ENCODE measurements at regions not wholly inside any gene's neighbourhood (a gene's known extent, or its start where the extent isn't known, plus 50 kb on each side); places are given as distances from the start of the nearest gene placed in this dataset.

GRCh38 chr12:96143827-96144565 lies 50.2 kb upstream of the ELK3 start:
- H3K4me3 ChIP-seq (ENCODE audit: low read depth, low read length): no peak overlapping the region
- TF ChIP-seq CTCF (IDR thresholded peaks at IDR 0.05; ENCODE audit: borderline replicate concordance, insufficient read depth, low read depth, low read length): no peak

Data from GM12875 (cell line).